Hematopoietic multipotent progenitor cell treated with erythropoietin and hydrocortisone succinate and interleukin-3 and kit ligand, for 17 days (in vitro differentiated cells): ENCODE measurements at regions not wholly inside any gene's neighbourhood (a gene's known extent, or its start where the extent isn't known, plus 50 kb on each side); places are given as distances from the start of the nearest gene placed in this dataset.

Experiments
- DNase-seq: peaks from one replicate; pipeline ENCODE4 v3.0.0-alpha.2; 2015; ENCODE audit warnings: low spot score

DNA sequence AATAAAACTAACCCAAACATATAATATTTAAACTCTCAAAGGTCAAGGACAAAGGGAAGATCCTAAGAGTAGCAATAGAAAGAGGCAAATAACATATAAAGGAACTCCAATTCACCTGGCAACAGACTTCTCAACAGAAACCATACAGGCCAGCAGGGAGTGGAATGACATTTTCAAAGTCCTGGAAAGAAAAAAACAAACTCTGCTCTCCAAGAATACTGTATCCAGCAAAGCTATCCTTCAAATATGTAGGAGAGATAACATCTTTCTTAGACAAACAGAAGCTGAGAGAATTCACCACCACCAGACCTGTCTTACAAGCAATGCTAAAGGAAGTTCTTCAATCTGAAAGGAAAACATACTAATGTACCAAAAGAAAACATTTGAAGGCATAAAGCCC, 51.5 kb upstream of the TMEM158 start:
- no peak for DNase-seq

- DNase-seq: no peak
These were observed 54.1 kb upstream of the TMEM158 start for GRCh38 chr3:45280232-45280631.

DNA sequence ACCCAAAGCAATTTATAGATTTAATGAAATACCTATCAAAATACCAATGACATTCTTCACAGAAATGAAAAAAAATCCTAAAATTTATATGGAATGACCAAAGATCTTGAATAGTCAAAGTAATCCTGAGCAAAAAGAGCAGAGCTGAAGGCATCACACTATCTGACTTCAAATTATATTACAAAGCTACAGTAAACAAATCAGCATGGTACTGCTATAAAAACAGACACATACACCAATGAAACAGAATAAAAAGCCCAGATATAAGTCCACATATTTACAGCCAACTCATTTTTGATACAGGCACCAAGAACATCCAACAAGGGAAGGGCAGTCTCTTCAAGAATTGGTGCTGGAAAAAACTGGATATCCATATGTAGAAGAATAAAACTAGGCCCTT, 54.9 kb upstream of the TMEM158 start:
- DNase-seq: no peak

DNA sequence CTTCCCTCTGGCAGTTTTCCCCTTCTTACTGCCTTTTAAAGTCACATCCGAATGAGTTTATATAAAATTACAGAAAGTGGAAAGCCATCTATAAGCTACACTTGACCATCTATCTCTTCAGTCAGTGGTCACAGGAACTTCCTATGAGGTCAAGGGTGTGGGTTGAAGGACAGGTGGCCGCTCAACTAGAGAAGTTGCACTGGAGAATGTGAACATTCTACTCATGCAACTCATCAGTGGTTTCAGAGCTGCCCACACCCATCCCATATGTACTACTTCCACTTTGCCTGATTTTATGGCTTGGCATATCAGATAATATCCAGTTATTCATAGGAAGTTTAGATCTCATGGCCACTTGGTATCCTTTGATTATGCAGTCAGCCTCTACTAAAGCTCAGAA, 57.4 kb upstream of the TMEM158 start:
- DNase-seq: no peak

GRCh38 chr3:45297331-45297730, 71.2 kb upstream of the TMEM158 start:
- no peak for DNase-seq

DNA sequence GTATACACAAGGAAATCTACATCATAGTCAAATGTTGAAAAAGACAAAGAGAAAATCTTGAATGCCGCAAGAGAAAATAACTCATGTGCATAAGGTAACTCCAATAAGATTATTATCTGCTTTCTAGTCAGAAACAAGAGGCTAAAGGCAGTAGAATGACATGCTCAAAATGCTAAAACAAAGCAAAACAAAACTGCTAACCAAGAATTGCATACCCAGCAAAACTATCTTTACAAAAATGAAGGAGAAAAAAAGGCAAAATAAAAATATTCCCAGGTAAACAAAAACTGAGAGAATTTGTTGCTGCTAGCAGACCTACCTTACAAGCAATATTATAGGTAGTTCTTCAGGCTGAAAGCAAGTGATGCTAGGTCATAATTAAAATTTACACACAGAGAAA, 76.4 kb upstream of the TMEM158 start:
- DNase-seq: no peak

DNA sequence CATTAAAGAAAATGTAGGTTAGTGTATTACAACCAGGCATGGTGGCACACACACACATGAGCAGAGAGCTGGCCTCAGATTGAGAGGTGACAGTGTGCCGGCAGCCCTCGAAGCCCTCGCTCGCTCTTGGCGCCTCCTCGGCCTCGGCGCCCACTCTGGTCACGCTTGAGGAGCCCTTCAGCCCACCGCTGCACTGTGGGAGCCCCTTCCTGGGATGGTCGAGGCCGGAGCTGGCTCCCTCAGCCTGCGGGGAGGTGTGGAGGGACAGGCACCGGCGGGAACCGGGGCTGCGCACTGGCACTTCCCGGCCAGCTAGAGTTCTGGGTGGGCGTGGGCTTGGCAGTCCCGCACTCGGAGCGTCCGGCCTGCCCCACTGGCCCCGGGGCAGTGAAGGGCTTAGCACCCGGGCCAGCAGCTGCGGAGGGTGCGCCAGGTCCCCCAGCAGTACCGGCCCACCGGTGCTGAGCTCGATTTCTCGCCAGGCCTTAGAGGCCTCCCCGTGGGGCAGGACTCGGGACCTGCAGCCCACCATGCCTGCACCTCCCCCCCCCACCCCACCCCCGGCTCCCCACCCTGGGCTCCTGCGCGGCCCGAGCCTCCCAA, 80.4 kb upstream of the TMEM158 start:
- no peak for DNase-seq

DNA sequence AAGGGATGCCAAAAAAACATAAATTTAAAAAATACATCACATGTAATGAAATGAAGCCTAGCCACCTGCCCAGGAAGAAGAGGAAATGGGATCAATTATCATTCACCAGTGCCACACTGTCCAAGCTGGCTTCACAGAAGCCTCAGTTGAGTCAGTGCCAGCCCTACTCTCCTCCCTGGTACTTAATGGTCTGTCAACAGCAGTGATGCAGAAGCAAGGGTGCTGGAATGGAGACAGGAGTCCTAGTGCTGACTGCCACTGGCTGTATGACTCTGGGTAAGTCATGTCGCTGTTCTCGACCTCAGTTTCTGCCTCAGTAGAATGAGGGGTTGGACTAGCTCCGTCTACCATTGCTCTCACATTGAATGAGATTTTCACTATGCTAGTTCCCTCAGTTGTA, 78.5 kb upstream of the LARS2 start:
- no peak for DNase-seq

DNA sequence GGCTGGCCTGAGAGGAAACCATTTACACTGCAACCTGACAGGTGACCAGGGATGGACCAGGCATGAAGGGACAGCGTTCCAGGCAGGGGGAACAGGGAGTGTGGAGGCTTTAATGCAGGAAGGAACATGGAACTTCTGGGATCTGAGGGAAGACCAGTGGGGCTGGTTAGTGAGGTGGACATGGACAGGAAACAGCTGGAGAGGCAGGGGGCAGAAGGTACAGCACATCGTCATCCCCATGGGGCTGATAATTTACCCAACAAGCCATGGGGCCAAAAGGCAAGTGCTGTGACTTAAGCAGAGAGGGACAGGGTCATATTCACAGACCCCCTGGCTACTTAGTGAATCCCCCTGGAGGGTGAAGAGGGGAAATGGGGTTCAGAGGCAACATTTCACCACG, 77.0 kb upstream of the LARS2 start:
- no peak for DNase-seq

- no peak for DNase-seq
These were observed 76.2 kb upstream of the LARS2 start for GRCh38 chr3:45311953-45312801.

DNA sequence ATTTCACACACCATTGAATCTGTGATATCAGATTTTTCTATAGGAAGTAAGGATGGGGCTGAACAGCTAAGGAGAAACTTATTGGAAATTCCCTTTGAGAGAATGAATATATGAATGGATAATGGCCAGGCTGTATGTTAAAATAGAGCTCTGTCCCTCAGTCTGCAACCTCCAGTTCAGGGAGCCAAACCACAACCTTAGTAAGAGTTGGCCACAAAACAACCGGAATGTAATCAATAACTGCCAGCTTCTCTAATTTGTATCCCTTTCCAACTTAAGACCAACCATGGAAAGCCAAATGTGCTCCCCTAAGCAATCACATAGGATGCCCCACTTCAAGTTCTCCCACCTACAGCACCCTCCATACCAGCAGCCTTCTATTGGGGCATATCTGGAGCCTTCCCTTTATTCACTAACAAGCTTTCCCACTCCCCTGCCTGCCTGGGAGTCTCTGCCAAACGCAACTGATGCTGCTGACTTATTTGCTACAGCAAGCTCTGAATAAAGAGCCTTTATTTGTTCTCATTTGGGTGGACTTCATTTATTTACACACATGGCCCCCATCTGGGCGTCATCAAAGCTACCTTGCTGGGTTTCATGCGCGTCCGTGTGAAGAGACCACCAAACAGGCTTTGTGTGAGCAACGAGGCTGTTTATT, 75.4 kb upstream of the LARS2 start:
- DNase-seq: no peak

DNA sequence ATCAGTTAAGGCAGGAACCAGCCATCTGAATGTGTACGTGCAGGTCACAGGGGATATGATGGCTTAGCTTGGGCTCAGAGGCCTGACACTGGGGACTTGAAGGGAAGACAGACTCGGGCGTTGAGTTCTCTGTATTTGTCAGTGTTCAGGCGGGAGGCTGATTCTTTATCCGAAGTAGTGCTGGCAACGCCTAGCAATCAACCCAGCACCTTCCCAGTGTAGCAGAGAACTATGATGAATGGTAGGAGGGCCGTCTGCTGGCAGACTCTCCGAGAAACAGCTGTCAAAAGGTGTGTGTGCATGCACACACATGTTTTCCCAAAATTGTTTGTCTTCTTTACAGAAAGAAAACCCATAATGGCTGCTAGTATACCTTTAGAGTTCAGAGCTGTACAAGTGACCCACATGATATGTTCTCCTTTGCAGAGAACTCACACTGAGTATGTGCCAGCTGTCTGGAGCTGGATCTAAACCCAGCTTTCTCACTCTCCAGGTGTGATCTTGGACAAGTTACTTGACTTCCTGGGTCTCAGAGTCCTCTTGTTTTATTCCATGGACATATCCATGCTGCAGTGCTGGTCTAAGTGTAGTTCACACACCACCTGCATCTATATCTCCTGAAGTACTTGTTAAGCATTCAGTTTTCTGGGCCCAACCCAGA, 74.5 kb upstream of the LARS2 start:
- DNase-seq: no peak

- no peak for DNase-seq
These were observed 70.7 kb upstream of the LARS2 start for GRCh38 chr3:45317710-45318109.

- no peak for DNase-seq
These were observed 69.7 kb upstream of the LARS2 start for GRCh38 chr3:45318689-45319088.

DNA sequence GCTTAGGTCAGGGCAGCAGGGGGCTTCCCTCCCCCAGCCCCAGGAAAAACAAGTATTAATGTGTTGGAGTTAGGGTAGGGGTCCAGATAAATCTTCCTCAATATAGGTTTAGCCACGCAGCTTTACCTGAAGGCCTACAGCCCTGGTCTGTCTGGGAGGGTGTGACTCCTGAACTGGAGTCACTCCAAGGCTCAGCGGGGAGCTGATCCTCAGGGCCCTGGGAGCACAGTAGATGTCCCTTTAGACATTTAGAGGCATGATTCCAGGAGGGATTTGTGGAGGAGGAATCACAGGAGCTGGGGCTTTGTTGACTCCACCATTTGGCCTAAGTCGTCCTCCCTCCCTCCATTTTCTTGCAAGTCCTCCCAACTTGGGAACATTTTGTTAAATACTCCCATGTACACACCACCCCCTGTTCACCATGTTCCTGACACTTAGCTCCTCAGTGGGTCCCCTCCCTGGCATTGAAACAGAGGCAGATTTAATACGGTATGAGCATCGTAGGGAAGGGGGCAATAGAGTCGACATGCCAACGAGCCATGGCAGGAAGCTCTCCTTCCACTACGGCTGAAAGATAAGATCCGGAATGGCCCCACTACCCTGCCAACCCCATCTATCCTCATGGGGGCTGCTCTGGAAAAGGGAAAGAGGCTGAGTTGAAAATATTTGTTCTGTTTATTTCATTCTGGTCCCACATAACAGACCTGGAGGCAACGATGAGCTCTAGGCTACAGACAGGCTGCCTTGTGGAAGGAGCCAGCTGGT, 69.0 kb upstream of the LARS2 start:
- no peak for DNase-seq

DNA sequence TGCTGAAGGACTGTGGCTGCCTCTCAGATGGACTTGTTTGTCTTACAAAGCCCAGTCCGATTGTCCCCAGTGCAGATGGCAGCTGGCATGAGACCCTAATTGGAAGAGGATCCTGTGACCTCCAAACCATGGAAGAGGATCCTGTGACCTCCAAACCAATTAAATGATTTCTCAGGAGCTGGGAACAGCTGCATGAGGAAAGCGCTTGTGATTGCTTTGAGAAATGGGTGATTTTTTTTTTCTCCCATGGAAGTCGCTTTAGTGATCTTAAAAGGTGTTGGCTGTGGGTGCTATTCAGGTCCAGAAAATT, 68.4 kb upstream of the LARS2 start:
- DNase-seq: no peak

GRCh38 chr3:45320986-45321385, 67.4 kb upstream of the LARS2 start:
- no peak for DNase-seq

DNA sequence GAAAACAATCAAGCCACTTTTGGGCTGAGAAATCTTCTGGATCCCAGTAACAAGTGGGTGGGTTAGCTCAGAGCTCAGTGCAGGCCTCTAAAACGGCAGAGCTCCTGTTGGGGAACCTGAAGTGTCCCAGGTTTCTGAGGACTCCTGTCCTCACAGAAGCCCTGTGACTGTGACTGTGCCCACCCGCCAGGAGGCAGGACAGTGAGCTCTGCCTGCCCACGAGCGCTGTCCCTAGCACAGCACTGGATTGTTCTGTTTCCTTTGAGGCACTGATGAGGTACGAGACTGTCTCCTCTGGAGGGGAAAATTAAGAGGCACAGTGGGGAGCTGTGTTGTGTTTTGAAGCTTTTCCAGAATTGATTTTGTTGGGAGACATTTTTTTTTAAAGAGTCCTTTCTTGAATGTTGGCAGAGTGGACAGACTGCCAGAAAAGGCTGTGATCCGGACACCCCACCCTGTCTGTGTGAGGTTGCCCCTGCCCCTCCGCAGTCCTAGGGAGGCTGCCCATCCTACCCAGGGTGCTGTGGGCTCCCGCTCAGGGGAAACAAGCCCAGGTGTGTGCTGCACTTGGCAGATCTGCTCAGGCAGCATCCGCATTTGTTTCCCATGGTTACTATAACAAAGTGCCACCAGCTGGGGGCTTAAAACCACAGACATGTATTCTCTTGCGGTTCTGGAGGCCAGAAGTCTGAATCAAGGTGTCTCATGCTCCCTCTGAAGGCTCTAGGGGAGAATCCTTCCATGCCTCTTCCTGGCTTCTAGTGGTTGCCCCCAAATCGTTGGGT, 66.6 kb upstream of the LARS2 start:
- no peak for DNase-seq

DNA sequence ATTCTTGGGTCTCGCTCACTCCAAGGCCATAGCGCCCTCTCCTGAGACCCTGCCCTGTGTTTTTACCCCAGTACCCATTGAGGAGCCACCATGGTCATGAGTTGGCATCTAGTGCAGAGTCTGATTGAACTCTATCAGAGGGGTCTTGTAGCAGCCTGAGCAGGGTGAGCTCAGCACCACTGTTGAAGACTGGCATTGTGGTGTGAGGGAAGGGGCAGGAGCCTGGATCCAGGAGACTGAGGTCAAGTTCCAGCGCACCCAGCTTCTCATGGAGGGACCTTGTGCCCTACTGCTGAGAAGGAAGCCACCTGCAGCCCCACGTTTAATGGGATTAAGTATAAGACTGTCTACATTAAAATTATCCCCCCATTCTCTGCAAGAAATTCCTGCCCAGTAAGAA, 65.8 kb upstream of the LARS2 start:
- no peak for DNase-seq

- DNase-seq: no peak
These were observed 62.7 kb upstream of the LARS2 start for GRCh38 chr3:45325676-45326075.

GRCh38 chr3:45329761-45330305, 58.5 kb upstream of the LARS2 start:
- no peak for DNase-seq
